H9 (cell line): ENCODE measurements at regions not wholly inside any gene's neighbourhood (a gene's known extent, or its start where the extent isn't known, plus 50 kb on each side); places are given as distances from the start of the nearest gene placed in this dataset.
A peak's percentile ranks its signal among the peaks of the same experiment; 100 is the strongest.

Source experiments
- DNase-seq: peaks from one replicate; pipeline ENCODE4 v3.0.0-alpha.2; 2017
- H2AFZ ChIP-seq: one replicate; pipeline ENCODE4 v1.6.1; 2013; ENCODE audit warnings: mild to moderate bottlenecking, low read length, control low read depth, moderate library complexity
- H2AK5ac ChIP-seq: 2 replicates; pipeline ENCODE4 v1.6.1; 2013; ENCODE audit warnings: low read length, control low read depth, mixed read lengths; ENCODE audit not compliant: insufficient read length
- H2BK120ac ChIP-seq: one replicate; pipeline ENCODE4 v1.6.1; 2013; ENCODE audit warnings: low read depth, mild to moderate bottlenecking, low read length, control low read depth, inconsistent platforms; ENCODE audit not compliant: poor library complexity, severe bottlenecking
- H2BK12ac ChIP-seq: 2 replicates; pipeline ENCODE4 v1.6.1; 2013; ENCODE audit warnings: low read length, control low read depth, mixed read lengths, low read depth; ENCODE audit not compliant: insufficient read length
- H2BK15ac ChIP-seq: 2 replicates; pipeline ENCODE4 v1.6.1; 2013; ENCODE audit warnings: low read depth, low read length, control low read depth
- H2BK20ac ChIP-seq: one replicate; pipeline ENCODE4 v1.6.1; 2013; ENCODE audit warnings: low read depth, mild to moderate bottlenecking, low read length, control low read depth, inconsistent platforms; ENCODE audit not compliant: poor library complexity, severe bottlenecking
- H2BK5ac ChIP-seq: 2 replicates; pipeline ENCODE4 v1.6.1; 2013; ENCODE audit warnings: low read length, control low read depth, mixed read lengths; ENCODE audit not compliant: insufficient read length
- H3K14ac ChIP-seq: 2 replicates; pipeline ENCODE4 v1.6.1; 2013; ENCODE audit warnings: low read length, control low read depth; ENCODE audit not compliant: insufficient read depth
- H3K18ac ChIP-seq: 2 replicates; pipeline ENCODE4 v1.6.1; 2013; ENCODE audit warnings: low read depth, mild to moderate bottlenecking, mixed read lengths, low read length, control low read depth; ENCODE audit not compliant: insufficient read length
- H3K23ac ChIP-seq: 2 replicates; pipeline ENCODE4 v1.6.1; 2013; ENCODE audit warnings: low read length, control low read depth, mixed read lengths, low read depth; ENCODE audit not compliant: insufficient read length
- H3K23me2 ChIP-seq: 2 replicates; pipeline ENCODE4 v1.6.1; 2013; ENCODE audit warnings: low read depth, mild to moderate bottlenecking, mixed read lengths, low read length, control low read depth; ENCODE audit not compliant: insufficient read length, poor library complexity, severe bottlenecking
- H3K27ac ChIP-seq: 2 replicates; pipeline ENCODE4 v1.5.1; 2013; ENCODE audit warnings: low read length, control low read depth, mixed read lengths, low read depth; ENCODE audit not compliant: insufficient read length
- H3K27me3 ChIP-seq: 2 replicates; pipeline ENCODE4 v1.6.1; 2013; ENCODE audit warnings: low read length, control low read depth, inconsistent platforms; ENCODE audit not compliant: insufficient read depth
- H3K4ac ChIP-seq: 2 replicates; pipeline ENCODE4 v1.6.1; 2013; ENCODE audit warnings: low read depth, mild to moderate bottlenecking, control low read depth, inconsistent platforms, low read length, moderate library complexity
- H3K4me1 ChIP-seq: 2 replicates; pipeline ENCODE4 v1.6.1; 2013; ENCODE audit warnings: low read length, control low read depth, inconsistent platforms; ENCODE audit not compliant: insufficient read depth
- H3K4me2 ChIP-seq: 2 replicates; pipeline ENCODE4 v1.6.1; 2013; ENCODE audit warnings: low read length, control low read depth, mixed read lengths; ENCODE audit not compliant: insufficient read length, insufficient read depth
- H3K56ac ChIP-seq: 2 replicates; pipeline ENCODE4 v1.6.1; 2013; ENCODE audit warnings: low read depth, mild to moderate bottlenecking, mixed read lengths, low read length, control low read depth; ENCODE audit not compliant: insufficient read length
- H3K79me1 ChIP-seq: 2 replicates; pipeline ENCODE4 v1.6.1; 2013; ENCODE audit warnings: low read depth, mild to moderate bottlenecking, moderate library complexity, low read length, control low read depth, inconsistent platforms; ENCODE audit not compliant: insufficient read depth, poor library complexity, severe bottlenecking
- H3K79me2 ChIP-seq: 2 replicates; pipeline ENCODE4 v1.6.1; 2013; ENCODE audit warnings: low read length, control low read depth, inconsistent platforms; ENCODE audit not compliant: insufficient read depth
- H3K9ac ChIP-seq: 2 replicates; pipeline ENCODE4 v1.6.1; 2013; ENCODE audit warnings: low read length, control low read depth, mixed read lengths; ENCODE audit not compliant: insufficient read length; ENCODE audit errors: extremely low read depth
- H3K9me3 ChIP-seq: one replicate; pipeline ENCODE4 v1.6.1; 2013; ENCODE audit warnings: low read depth, low read length, inconsistent platforms; ENCODE audit not compliant: control insufficient read depth
- H3T11ph ChIP-seq: one replicate; pipeline ENCODE4 v1.6.1; 2013; ENCODE audit warnings: mild to moderate bottlenecking, low read length, control low read depth, inconsistent platforms
- H4K20me1 ChIP-seq: one replicate; pipeline ENCODE4 v1.6.1; 2013; ENCODE audit not compliant: control insufficient read depth, insufficient read length, insufficient read depth
- H4K5ac ChIP-seq: 2 replicates; pipeline ENCODE4 v1.6.1; 2013; ENCODE audit warnings: low read depth, mild to moderate bottlenecking, mixed read lengths, low read length, control low read depth; ENCODE audit not compliant: insufficient read length
- H4K8ac ChIP-seq: replicated peaks from 2 replicates; pipeline ENCODE4 v1.6.1; 2013; ENCODE audit warnings: low read length, control low read depth, mixed read lengths, low read depth; ENCODE audit not compliant: insufficient read length
- H4K91ac ChIP-seq: 2 replicates; pipeline ENCODE4 v1.6.1; 2013; ENCODE audit warnings: low read depth, mild to moderate bottlenecking, moderate library complexity, mixed read lengths, low read length, control low read depth; ENCODE audit not compliant: insufficient read length
- H3K27ac Mint-ChIP-seq, 3 experiments: 2 replicates in 2 of 3; 3 replicates in 1 of 3; pipeline ENCODE4 v1.8.0; 2020 to 2021; ENCODE audit warnings: mixed read lengths in 3 of 3, mild to moderate bottlenecking in 1 of 3, moderate library complexity in 1 of 3
- H3K27me3 Mint-ChIP-seq: 2 replicates; pipeline ENCODE4 v1.8.0; 2021; ENCODE audit warnings: low read depth, mild to moderate bottlenecking, moderate library complexity, mixed read lengths
- H3K36me3 Mint-ChIP-seq, 3 experiments: 2 replicates in 2 of 3; 3 replicates in 1 of 3; pipeline ENCODE4 v1.8.0; 2020 to 2021; ENCODE audit warnings: low read depth in 3 of 3, mixed read lengths in 3 of 3; ENCODE audit not compliant: insufficient read depth in 1 of 3
- H3K4me1 Mint-ChIP-seq, 2 experiments: 2 replicates each; pipeline ENCODE4 v1.8.0; 2020; ENCODE audit warnings: mixed read lengths in 2 of 2
- H3K4me3 Mint-ChIP-seq, 2 experiments: 2 replicates in 1 of 2; 3 replicates in 1 of 2; pipeline ENCODE4 v1.8.0; 2020 to 2021; ENCODE audit warnings: mild to moderate bottlenecking in 2 of 2, mixed read lengths in 2 of 2, moderate library complexity in 1 of 2
- H3K9me3 Mint-ChIP-seq, 2 experiments: 2 replicates in 1 of 2; 3 replicates in 1 of 2; pipeline ENCODE4 v1.8.0; 2020; ENCODE audit warnings: mild to moderate bottlenecking in 2 of 2, mixed read lengths in 2 of 2, moderate library complexity in 1 of 2
- WGBS: extraction: QIAGEN DNeasy Blood & Tissue Kit; methylation state at CpG from one replicate; pipeline ENCODE4 v1.1.7; 2013; ENCODE audit warnings: missing lambda C conversion rate, low lambda C conversion rate, mixed read lengths; ENCODE audit not compliant: insufficient read length; ENCODE audit errors: extremely low coverage; 5-methylcytosine and 5-hydroxymethylcytosine counted together
- TF ChIP-seq, protein P1 (sequence below): fragments of 200-600 bp; sonication (generic); conservative IDR thresholded peaks from 3 replicates; pipeline ENCODE4 v1.8.0; 2021; ENCODE audit warnings: antibody characterized with exemption, mild to moderate bottlenecking

DNA sequence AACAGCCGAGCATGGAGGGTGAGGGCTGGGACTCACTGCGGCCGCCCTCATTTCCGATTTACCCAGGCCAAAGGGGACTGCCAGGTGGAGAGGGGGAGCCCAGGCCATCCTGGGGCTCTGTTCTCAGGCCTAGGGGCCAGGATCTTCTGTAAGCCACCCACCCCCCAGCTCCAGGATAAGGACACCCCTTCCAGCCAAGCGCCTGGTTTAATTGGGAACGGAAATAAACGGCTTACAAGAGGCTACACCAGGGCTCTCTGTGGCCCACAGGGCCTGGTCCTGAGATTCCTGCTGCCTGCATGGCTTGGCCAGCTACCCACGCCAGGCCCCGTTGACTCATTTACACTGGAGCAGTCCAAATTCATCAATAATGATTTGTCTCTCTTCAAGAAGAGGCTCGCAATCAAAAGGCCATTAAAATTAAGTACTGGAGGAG lies 68.1 kb upstream of the TOP1 start:
- peaks cover 2 to 10% of the 10 kb centered on the region in 2 experiments for H3K4me1 Mint-ChIP-seq

More for the DNA sequence above, 68.1 kb upstream of the TOP1 start:
- Histone ChIP-seq H3K79me2 (no peaks in the 10 kb centered on the region), H3K23ac (no peak overlapping the region), H3T11ph (no peak overlapping the region), H3K4me1 (no peaks in the 10 kb centered on the region), H3K14ac (no peak overlapping the region), H3K79me1 (no peaks in the 10 kb centered on the region), H2BK15ac (no peak overlapping the region), H3K4me2 (no peak overlapping the region), H3K9ac (no peak overlapping the region), H2AK5ac (no peak overlapping the region), H2BK20ac (no peak overlapping the region), H3K9me3 (no peaks in the 10 kb centered on the region), H2BK12ac (no peak overlapping the region), H2BK5ac (no peak overlapping the region), H4K5ac (no peak overlapping the region), H4K8ac (no peak overlapping the region), H3K27me3 (no peaks in the 10 kb centered on the region), H4K91ac (no peak overlapping the region), H3K4ac (no peak overlapping the region), H3K56ac (no peak overlapping the region), H3K23me2 (no peaks in the 10 kb centered on the region), H4K20me1 (no peaks in the 10 kb centered on the region), H3K18ac (no peak overlapping the region), H2AFZ (no peak overlapping the region), H3K27ac (no peak overlapping the region), H2BK120ac (no peak overlapping the region)
- Mint-ChIP-seq H3K9me3 (no peaks in the 10 kb centered on the region), H3K4me3 (no peak overlapping the region), H3K36me3 (no peaks in the 10 kb centered on the region), H3K27ac (no peak overlapping the region), H3K27me3 (no peaks in the 10 kb centered on the region; the same call in none of the 2 replicates)
- DNase-seq = peak; percentile 16
- TF ChIP-seq, protein P1, sequence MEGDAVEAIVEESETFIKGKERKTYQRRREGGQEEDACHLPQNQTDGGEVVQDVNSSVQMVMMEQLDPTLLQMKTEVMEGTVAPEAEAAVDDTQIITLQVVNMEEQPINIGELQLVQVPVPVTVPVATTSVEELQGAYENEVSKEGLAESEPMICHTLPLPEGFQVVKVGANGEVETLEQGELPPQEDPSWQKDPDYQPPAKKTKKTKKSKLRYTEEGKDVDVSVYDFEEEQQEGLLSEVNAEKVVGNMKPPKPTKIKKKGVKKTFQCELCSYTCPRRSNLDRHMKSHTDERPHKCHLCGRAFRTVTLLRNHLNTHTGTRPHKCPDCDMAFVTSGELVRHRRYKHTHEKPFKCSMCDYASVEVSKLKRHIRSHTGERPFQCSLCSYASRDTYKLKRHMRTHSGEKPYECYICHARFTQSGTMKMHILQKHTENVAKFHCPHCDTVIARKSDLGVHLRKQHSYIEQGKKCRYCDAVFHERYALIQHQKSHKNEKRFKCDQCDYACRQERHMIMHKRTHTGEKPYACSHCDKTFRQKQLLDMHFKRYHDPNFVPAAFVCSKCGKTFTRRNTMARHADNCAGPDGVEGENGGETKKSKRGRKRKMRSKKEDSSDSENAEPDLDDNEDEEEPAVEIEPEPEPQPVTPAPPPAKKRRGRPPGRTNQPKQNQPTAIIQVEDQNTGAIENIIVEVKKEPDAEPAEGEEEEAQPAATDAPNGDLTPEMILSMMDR = no peak
- no CpG with 5 or more reads among the region's 10 CpGs for WGBS
